Osteoblast (primary cell): ENCODE measurements at regions not wholly inside any gene's neighbourhood (a gene's known extent, or its start where the extent isn't known, plus 50 kb on each side); places are given as distances from the start of the nearest gene placed in this dataset.
"Not testable (repeated sequence)": the region's sequence is repeated elsewhere in the genome, so short reads cannot be mapped to it uniquely, and the experiment has no call there.

Source experiments
- DNase-seq: peaks from one replicate; pipeline ENCODE4 v3.0.0; 2011; ENCODE audit warnings: low spot score, mixed read lengths; ENCODE audit not compliant: insufficient read length; ENCODE audit errors: missing footprints
- H2AFZ ChIP-seq: 2 replicates; pipeline ENCODE4 v1.6.0; 2011; ENCODE audit warnings: mild to moderate bottlenecking, low read length
- H3K27ac ChIP-seq: 2 replicates; pipeline ENCODE4 v1.5.1; 2011; ENCODE audit warnings: mild to moderate bottlenecking, low read depth, low read length, moderate library complexity
- H3K27me3 ChIP-seq: 2 replicates; pipeline ENCODE4 v1.6.0; 2012; ENCODE audit warnings: mild to moderate bottlenecking, control low read depth, inconsistent platforms, low read length, moderate library complexity; ENCODE audit not compliant: insufficient read depth
- H3K36me3 ChIP-seq: 2 replicates; pipeline ENCODE4 v1.5.1; 2011; ENCODE audit warnings: mild to moderate bottlenecking, low read length, control low read depth, moderate library complexity; ENCODE audit not compliant: insufficient read depth
- H3K4me1 ChIP-seq: 2 replicates; pipeline ENCODE4 v1.5.1; 2011; ENCODE audit warnings: mild to moderate bottlenecking, low read length, control low read depth, moderate library complexity; ENCODE audit not compliant: insufficient read depth
- H3K4me2 ChIP-seq: 2 replicates; pipeline ENCODE4 v1.6.0; 2011; ENCODE audit warnings: mild to moderate bottlenecking, low read length; ENCODE audit not compliant: insufficient read depth
- H3K4me3 ChIP-seq: fragments of 200-600 bp; sonication (generic); 3 replicates; pipeline ENCODE4 v1.5.1; 2012; ENCODE audit warnings: mild to moderate bottlenecking, low read length, inconsistent platforms; ENCODE audit not compliant: insufficient read depth
- H3K79me2 ChIP-seq: 2 replicates; pipeline ENCODE4 v1.6.0; 2012; ENCODE audit warnings: mild to moderate bottlenecking, low read length, control low read depth, inconsistent platforms; ENCODE audit not compliant: insufficient read depth
- H3K9me3 ChIP-seq: 2 replicates; pipeline ENCODE4 v1.5.1; 2011; ENCODE audit warnings: low read depth, low read length, control low read depth
- H4K20me1 ChIP-seq: 2 replicates; pipeline ENCODE4 v1.6.0; 2012; ENCODE audit warnings: mild to moderate bottlenecking, low read length, control low read depth; ENCODE audit not compliant: insufficient read depth
- TF ChIP-seq, protein P1 (sequence below): IDR thresholded peaks from 2 replicates; pipeline ENCODE4 v1.5.1; 2011; ENCODE audit warnings: mild to moderate bottlenecking, low read depth, low read length, moderate library complexity; ENCODE audit errors: extremely low read depth

DNA sequence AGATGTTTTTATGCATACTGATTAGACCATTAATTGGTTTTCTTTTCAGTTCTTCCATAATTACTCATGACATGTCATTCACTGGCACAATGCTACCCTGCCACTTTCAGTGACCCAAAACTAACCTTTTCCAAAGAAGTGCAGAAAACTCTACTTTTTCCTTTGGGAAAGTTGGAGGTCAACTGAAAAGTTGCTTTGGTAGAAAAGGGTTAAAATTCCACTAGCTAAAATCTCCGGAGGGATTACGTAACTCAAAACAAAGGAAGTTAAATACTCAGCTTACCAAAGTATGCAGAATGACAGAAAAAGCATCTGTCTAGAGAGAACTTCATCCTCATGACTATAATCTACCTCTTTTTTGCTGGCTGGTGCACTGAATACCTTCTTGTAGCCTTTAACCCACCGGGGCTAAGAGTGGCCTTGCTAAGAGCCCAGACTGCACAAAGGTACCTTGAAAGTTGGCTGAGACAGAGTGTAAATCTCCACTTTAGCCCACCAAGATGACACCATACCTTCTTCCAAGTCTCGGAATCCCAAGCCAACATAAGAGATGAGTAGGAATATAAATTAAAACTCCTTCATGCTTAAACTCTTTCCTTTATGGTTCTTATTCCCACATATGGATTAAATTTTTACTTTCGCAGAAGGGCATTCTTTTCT lies 1099.5 kb upstream of the INTU start:
- Histone ChIP-seq H3K4me2 (no peak overlapping the region), H3K27me3 (no peaks in the 10 kb centered on the region), H2AFZ (no peak overlapping the region), H3K9me3 (no peaks in the 10 kb centered on the region), H3K36me3 (no peaks in the 10 kb centered on the region), H3K79me2 (no peaks in the 10 kb centered on the region), H4K20me1 (no peaks in the 10 kb centered on the region), H3K4me1 (no peaks in the 10 kb centered on the region), H3K27ac (no peak overlapping the region), H3K4me3 (no peak overlapping the region)
- DNase-seq, result no peak
- TF ChIP-seq, protein P1, sequence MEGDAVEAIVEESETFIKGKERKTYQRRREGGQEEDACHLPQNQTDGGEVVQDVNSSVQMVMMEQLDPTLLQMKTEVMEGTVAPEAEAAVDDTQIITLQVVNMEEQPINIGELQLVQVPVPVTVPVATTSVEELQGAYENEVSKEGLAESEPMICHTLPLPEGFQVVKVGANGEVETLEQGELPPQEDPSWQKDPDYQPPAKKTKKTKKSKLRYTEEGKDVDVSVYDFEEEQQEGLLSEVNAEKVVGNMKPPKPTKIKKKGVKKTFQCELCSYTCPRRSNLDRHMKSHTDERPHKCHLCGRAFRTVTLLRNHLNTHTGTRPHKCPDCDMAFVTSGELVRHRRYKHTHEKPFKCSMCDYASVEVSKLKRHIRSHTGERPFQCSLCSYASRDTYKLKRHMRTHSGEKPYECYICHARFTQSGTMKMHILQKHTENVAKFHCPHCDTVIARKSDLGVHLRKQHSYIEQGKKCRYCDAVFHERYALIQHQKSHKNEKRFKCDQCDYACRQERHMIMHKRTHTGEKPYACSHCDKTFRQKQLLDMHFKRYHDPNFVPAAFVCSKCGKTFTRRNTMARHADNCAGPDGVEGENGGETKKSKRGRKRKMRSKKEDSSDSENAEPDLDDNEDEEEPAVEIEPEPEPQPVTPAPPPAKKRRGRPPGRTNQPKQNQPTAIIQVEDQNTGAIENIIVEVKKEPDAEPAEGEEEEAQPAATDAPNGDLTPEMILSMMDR, result no peak

DNA sequence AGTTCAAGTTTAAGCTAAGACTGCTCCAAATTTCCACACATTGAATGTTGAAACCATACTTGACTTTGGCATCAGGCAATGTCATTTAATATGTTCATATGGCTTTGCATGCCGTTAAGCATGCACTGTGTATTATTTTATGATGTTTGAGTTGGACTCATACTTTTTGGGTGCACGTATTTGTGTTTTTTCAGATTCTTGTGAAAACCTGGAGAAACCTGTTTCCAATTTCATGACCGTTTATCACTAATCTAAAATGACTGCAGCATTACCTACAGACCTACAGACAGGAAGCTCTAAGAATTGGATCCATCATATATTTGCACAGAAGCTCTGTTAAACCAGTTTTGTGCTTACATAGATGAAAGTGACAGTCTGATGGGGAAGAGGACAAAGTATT lies 1093.0 kb upstream of the INTU start:
- no peak overlapping the region for H3K27ac ChIP-seq
- no peak for DNase-seq
- H3K4me1 ChIP-seq, result no peaks in the 10 kb centered on the region
- TF ChIP-seq, protein P1, result no peak
- no peaks in the 10 kb centered on the region for H3K9me3 ChIP-seq
- H3K4me2 ChIP-seq, result no peak overlapping the region
- no peak overlapping the region for H3K4me3 ChIP-seq
- no peaks in the 10 kb centered on the region for H3K36me3 ChIP-seq
- no peaks in the 10 kb centered on the region for H4K20me1 ChIP-seq
- H3K79me2 ChIP-seq, result no peaks in the 10 kb centered on the region
- no peak overlapping the region for H2AFZ ChIP-seq
- H3K27me3 ChIP-seq, result no peaks in the 10 kb centered on the region

DNA sequence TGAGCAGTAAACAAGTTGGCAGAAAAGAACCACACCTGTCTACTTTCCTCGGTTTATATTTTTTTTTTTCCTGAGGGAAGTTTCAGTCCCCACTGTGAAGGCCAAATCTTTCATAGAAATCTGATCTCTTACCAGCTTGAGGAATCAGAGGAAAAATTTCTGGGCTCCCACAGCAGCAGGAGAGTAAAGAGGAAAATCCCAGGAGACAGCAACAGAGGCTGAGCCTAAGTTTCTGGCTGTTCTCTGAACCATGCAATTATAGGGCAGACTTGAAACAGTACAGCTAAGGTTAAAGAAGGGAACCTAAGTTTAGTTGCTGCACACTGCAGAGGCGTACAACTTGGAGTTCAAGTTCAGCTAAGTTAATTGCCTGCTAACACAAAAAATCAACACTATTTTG lies 1090.9 kb upstream of the INTU start:
- Histone ChIP-seq H3K79me2 (no peaks in the 10 kb centered on the region), H3K27me3 (no peaks in the 10 kb centered on the region), H4K20me1 (no peaks in the 10 kb centered on the region), H3K4me1 (no peaks in the 10 kb centered on the region), H2AFZ (no peak overlapping the region), H3K9me3 (no peaks in the 10 kb centered on the region), H3K36me3 (no peaks in the 10 kb centered on the region), H3K4me2 (no peak overlapping the region), H3K27ac (no peak overlapping the region), H3K4me3 (no peak overlapping the region)
- DNase-seq, result no peak
- TF ChIP-seq, protein P1, result no peak

DNA sequence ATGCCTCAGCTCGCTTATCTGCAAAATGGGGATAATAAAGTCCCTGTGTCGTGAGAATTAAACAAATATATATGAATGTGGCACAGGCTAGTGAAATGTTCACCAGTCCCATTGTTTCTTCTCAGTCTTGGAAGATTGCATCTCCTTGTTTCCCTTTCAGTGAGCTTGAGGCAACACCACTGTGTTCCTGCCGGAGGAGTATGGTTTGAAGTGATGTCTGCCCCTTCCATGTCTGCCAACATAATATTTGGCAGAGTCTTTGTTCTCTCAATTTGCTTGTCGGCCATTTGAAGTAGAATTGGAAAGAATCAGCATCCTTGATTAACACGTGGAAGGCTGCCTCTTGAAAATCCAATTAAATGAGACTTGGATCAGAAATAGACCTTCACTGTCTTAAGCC lies 1088.5 kb upstream of the INTU start:
- Histone ChIP-seq H4K20me1 (no peaks in the 10 kb centered on the region), H3K4me1 (no peaks in the 10 kb centered on the region), H3K27ac (no peak overlapping the region), H3K4me3 (no peak overlapping the region), H3K79me2 (no peaks in the 10 kb centered on the region), H3K36me3 (no peaks in the 10 kb centered on the region), H3K4me2 (no peak overlapping the region), H3K9me3 (no peaks in the 10 kb centered on the region), H2AFZ (no peak overlapping the region), H3K27me3 (no peaks in the 10 kb centered on the region)
- DNase-seq, result no peak
- TF ChIP-seq, protein P1, result no peak

DNA sequence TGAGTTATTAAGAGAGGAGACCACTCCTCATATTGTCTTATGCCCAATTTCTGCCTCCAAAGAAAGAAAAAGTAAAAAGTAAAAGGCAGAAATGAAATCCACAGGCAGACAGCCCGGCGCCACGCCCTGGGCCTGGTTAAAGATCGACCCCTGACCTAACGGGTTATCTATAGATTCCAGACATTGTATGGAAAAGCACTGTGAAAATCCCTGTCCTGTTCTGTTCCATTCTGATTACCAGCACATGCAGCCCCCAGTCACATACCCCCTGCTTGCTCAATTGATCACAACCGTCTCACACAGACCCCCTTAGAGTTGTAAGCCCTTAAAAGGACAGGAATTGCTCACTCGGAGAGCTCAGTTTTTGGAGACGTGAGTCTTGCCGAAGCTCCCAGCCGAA lies 1086.6 kb upstream of the INTU start:
- not testable (repeated sequence) for H2AFZ ChIP-seq, H3K9me3 ChIP-seq, H3K27me3 ChIP-seq, H3K36me3 ChIP-seq, H3K4me3 ChIP-seq, H3K27ac ChIP-seq, H3K4me1 ChIP-seq, DNase-seq, H3K4me2 ChIP-seq, H4K20me1 ChIP-seq, H3K79me2 ChIP-seq
